ENCODE measurements at regions not wholly inside any gene's neighbourhood (a gene's known extent, or its start where the extent isn't known, plus 50 kb on each side); places are given as distances from the start of the nearest gene placed in this dataset.

GRCh38 chr4:128394778-128395177, 107.2 kb upstream of the PGRMC2 start:
- TF ChIP-seq CTCF (IDR thresholded peaks at IDR 0.05), result no peak
- TF ChIP-seq KAT7 (CRISPR knock-in tag; IDR thresholded peaks at IDR 0.05; ENCODE audit: borderline replicate concordance), result no peak
- no peak for TF ChIP-seq HMGXB4 (CRISPR knock-in tag; IDR thresholded peaks at IDR 0.05)
- no peak for TF ChIP-seq NFE2L1 (CRISPR knock-in tag; IDR thresholded peaks at IDR 0.05)
- TF ChIP-seq MXD4 (CRISPR knock-in tag; IDR thresholded peaks at IDR 0.05; ENCODE audit: borderline replicate concordance), result no peak
- TF ChIP-seq TEAD4 (CRISPR knock-in tag; IDR thresholded peaks at IDR 0.05), result no peak
